Ovary (tissue), 3 donors: ENCODE measurements at regions not wholly inside any gene's neighbourhood (a gene's known extent, or its start where the extent isn't known, plus 50 kb on each side); places are given as distances from the start of the nearest gene placed in this dataset.

Experiments
- POLR2A ChIP-seq: fragments of 450-650 bp; IDR thresholded peaks from one replicate; pipeline ENCODE4 v1.6.1; 2017; ENCODE audit warnings: antibody characterized with exemption, mild to moderate bottlenecking, moderate library complexity
- TF ChIP-seq, protein P1 (sequence below), 3 donors: fragments of 450-650 bp in 2 of 3; fragments of 200-600 bp in 1 of 3; IDR thresholded peaks; one replicate each; pipeline versions ENCODE4 v1.5.1 to v1.8.0; 2016 to 2022; ENCODE audit warnings: antibody characterized with exemption in 3 of 3, mild to moderate bottlenecking in 1 of 3
- donor health status: DM: no; HTN: no; CAD: no.

DNA sequence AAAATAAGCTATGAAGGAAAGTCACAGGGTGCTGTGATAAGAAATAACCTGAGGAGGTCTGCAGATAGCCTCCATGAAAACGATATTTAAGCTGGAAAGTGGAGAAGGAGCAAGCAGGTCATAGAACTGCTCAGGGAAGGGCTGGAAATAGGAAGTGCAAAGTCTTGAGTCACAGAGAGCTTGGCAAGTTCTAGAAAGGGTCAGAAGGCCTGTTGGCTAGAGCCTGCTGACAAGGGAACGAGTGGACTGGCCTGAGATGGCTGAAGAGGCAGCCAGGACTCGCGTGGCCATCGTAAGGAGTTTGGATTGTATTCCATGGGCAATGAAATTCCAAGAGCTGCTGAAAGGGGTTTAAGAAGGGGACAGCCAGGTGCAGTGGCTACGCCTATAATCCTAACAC, 64.7 kb upstream of the IL12A start:
- no peak for TF ChIP-seq POLR2A
- TF ChIP-seq, protein P1, sequence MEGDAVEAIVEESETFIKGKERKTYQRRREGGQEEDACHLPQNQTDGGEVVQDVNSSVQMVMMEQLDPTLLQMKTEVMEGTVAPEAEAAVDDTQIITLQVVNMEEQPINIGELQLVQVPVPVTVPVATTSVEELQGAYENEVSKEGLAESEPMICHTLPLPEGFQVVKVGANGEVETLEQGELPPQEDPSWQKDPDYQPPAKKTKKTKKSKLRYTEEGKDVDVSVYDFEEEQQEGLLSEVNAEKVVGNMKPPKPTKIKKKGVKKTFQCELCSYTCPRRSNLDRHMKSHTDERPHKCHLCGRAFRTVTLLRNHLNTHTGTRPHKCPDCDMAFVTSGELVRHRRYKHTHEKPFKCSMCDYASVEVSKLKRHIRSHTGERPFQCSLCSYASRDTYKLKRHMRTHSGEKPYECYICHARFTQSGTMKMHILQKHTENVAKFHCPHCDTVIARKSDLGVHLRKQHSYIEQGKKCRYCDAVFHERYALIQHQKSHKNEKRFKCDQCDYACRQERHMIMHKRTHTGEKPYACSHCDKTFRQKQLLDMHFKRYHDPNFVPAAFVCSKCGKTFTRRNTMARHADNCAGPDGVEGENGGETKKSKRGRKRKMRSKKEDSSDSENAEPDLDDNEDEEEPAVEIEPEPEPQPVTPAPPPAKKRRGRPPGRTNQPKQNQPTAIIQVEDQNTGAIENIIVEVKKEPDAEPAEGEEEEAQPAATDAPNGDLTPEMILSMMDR (IDR thresholded peaks at IDR 0.05): no peak
